Stimulated activated CD4-positive, alpha-beta T cell treated with anti-CD3 and anti-CD28 coated beads, Interleukin-15, amount 100 ng/mL, for 24 hours (primary cell): ENCODE measurements at regions not wholly inside any gene's neighbourhood (a gene's known extent, or its start where the extent isn't known, plus 50 kb on each side); places are given as distances from the start of the nearest gene placed in this dataset.

Experiments
- DNase-seq: peaks from one replicate; pipeline ENCODE4 v3.0.0-alpha.2; 2020

DNA sequence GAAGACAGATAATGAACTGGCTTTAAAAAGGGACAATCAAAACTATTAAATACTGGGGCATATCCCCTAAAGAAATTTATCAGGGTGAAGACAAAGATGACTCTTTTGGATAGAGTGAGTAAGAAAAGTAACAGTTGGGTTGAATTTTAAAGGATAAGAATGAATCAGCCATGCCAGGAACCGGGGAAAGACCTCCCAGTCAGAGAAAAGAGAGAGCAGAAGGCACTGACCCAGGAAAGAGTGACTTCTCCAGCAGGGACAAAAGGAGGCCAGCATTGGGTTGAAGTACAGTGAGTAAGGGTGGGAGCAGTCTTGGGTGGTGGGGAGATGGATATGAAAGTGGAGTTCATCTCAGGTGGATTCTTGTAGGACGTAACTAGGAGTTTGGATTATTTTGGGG is 516.9 kb upstream of the JAG1 start:
- no peak for DNase-seq

DNA sequence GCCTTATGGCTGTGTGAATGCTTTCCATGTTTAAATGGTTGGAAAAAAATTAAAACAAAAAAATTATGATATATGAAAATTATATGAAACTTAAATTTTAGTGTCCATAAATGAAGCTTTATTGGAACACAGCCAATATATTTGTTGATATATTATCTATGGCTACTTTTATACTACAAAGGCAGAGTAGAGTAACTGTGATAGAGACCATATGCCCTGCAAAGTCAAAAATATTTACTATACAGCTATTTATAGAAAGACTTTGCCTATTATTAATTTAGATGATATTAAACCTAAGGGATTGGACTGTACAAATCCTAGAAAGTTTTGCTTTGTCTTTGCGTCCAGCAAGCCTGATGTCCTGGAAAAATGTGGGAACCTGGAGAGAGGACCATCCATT is 518.3 kb upstream of the JAG1 start:
- no peak for DNase-seq

GRCh38 chr20:11193241-11193640 is 519.4 kb upstream of the JAG1 start:
- no peak for DNase-seq

DNA sequence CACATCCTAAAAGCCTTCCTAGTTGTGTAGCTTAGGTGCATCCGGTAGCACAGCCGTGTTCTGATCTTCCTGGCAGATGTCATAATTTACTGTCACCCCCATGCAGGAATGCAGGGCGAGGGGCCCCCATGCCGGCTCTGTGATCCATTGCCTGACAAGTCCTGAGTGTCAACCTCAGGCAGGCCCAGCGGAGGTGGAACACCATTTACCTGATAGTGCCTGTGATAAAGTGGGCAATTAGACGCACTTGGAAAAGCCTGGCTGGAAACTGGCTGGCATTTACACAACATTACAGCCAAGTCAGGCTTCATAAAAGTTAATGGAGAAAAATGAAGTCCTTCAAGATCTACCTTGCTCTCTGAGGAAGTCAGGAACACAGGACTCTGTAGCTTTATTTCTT is 521.4 kb upstream of the JAG1 start:
- no peak for DNase-seq

DNA sequence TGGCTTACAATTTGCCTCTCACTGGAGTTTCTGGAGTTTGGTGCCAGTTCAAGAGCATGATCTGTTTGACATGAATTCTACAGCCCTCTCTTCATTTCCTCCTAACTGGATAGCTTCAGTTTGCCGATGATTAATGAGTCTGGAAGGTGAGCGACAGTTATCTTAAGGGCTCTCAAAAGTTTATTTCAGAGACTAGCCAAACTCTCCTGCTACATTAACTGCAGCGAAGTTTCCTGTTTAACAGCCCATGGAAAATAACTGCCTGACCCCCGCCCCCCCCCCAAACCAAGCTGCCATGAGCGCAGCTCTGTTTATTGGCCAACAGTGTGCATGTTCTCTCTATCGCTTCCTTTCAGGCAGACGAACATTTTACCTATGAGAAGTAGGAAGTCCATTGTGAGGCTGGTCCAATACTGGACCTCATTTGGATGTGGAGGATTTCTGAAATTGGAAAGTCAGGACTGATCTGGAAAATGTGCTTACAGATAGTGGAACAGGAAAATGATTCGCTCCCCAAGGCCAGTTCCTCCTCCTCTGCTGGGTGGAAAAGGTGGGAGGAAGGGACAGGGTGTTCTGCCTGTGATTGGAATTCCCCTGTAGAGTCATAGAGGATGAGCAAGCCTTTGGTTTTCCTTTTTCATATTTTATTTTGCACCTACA is 522.2 kb upstream of the JAG1 start:
- no peak for DNase-seq

DNA sequence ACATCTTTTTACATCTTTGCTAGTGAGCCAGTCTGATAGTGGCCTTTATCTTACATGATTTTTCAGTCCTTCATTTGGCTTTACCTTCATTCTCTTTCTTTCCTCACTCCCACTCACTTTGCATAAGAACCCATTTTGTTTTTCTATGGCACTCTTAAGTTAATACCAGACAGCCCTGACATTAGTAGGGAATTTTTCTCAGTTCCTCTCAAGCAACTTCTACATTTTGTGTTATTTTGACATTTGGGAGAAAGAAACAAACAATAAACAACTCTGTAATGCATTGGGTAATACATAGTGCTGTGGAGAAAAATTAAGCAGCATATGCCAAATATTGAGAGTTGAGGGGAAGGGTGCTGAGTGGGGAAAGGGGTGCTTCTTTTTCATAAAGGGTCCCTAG is 524.1 kb upstream of the JAG1 start:
- no peak for DNase-seq

GRCh38 chr20:11200423-11200822 is 526.6 kb upstream of the JAG1 start:
- no peak for DNase-seq

GRCh38 chr20:11204926-11205768 is 531.3 kb upstream of the JAG1 start:
- DNase-seq, result peak; percentile 25

DNA sequence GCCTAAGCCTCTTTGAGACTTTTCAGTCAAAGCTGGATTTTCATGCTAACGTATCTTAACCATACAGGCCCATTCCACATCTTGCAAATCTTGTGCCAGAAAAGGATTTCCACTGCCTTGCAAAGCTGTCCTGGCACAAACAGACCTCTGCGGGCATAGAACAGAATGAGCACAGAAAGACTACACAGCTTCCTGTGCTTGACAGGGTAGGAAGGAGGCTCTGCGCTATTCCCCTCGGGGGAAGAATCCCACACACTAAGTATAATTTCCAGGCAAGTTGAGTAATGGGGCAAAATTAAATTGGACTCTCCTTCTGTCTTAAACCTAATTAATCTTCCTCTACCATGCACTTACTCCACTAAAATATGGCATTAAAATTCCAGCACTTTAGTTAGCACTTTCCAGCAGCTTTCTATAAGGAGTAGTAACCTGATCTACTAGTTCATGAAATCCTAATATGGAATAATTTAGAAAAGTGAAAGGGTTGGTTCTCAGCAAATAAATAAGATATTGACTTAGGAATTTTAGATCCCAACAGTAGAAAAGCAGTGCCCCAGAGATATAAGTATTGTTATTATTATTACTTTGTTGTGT is 532.1 kb upstream of the JAG1 start:
- DNase-seq, result no peak

GRCh38 chr20:11207749-11208502 is 534.1 kb upstream of the JAG1 start:
- DNase-seq, result no peak

- DNase-seq, result no peak
Observed at GRCh38 chr20:11210611-11211010, 536.8 kb upstream of the JAG1 start.

GRCh38 chr20:11212272-11212671 is 538.5 kb upstream of the JAG1 start:
- DNase-seq, result no peak

DNA sequence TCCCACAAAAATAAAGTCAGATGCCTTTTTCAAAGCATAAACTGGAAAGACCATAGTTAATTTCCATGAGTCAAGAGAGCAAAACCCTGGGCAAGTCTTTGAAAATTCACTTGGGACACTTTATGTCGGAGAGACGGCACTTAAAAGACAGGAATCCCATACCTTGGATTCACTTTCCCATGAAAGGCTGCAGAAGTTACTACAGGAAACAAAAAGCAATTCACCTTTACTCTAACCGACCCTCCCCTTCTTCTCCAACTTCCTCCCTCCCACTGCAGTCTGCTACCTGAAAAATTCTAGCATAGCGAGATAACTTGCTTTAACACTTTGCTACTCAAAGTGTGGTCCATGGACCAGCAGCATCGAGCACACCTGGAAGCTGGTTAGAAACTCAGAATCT is 539.1 kb upstream of the JAG1 start:
- no peak for DNase-seq

DNA sequence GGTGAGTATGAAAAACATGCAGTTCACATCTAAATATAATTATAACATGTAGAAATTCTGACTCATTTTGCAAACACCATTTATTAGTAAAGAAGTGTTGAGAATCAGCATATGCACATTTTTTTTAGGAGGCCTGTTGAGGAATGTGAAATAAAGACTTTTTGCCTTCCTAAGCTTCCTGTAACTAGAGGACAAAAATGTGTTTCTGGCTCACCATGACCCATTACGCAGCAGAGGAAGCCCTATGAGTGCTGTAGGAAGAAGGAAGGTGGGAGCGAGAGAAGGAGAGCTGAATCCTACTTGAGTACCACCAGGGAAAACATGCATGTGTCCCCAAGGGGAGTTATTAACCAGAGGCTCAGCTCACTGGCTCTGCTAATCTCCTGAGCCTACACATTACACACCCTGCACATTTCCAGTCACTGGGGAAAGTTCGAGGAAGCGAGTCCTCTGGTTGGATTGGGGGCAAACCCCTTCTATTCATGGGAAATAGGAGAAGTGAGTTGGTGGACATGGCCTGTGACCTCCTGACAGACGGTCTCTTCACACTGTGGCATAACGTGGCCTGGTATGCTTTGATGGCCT is 540.5 kb upstream of the JAG1 start:
- no peak for DNase-seq

DNA sequence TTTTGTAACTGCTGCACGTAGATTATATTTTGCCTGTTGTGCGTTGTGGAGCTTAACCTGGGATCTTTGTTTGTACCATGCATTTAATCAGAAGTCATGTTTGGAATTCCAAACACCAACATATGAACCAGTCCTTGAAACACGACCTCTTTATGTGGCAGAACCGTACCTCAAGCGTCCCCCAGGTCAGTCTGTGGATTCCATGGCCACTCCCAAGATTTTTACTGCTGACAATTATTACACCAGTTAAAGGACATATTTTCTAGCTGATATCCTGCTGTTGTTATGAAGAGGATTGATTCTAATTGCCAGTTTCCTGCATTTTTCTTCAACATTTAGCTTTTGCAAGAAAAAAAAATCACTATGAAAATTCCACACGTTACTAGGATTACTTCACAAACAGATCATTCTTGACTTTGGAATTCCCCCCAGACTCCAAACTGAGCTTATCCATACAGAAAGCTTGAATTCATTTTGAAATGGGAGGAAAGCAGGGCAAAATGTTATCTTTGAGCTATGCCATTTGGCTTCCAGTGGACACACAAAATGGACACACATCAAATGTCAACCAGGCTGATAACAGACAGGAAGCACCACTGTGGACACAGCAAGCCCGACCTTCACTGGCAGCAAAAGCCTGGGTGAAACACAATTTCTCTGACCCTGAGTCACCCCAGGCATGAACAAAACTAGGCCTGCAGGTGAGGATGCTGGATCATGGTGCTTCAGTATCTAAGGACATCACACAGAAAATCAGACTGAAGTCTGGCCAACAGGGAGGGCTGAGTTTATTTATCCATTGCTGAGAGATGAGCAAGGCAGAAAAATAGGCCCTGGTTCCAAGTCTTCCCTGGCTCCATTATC is 542.9 kb upstream of the JAG1 start:
- no peak for DNase-seq

- no peak for DNase-seq
Observed at GRCh38 chr20:11217326-11218172, 543.8 kb upstream of the JAG1 start.

DNA sequence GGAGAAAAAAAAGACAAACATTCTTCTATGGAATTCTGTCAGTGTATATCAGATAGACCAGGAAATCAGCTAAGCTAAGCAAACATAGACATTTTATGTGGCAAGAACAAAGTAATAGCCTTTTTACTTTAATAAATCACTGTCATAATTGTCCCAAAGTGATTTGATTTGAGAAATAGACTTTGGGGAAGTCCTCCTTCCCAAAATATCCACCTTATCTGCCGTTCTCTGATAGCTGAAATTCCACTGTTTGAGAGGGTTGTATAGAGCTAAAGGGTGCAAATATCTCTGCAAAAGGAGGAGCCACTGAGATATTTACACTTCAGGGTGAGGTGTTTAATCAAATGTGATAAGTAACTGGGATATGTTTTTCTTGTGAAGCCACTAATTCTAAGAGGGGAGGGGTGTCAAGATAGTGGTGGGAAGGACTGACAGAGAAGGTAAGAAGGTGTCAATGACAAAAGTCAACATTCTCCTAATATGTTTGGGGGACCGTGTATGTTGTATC is 544.4 kb upstream of the JAG1 start:
- no peak for DNase-seq

DNA sequence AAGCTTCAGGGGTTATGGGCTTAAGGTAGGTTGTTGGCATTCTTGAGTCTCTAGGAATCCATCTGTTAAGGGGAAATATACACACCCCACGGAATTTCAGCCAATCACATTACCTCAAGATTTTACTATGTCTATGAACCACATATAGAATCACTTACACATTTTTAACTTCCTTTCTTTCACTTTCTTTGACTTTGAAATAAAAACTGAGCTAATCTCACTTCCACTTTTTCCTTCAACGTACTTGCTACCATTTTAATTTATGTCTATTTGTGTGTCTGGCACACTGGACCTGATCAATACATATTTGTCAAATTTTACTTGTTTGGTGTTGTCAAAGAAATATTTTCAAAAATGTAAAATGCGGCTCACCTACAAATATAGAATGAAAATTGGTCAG is 545.4 kb upstream of the JAG1 start:
- DNase-seq, result no peak

- DNase-seq, result no peak
Observed at GRCh38 chr20:11221046-11221445, 547.2 kb upstream of the JAG1 start.

DNA sequence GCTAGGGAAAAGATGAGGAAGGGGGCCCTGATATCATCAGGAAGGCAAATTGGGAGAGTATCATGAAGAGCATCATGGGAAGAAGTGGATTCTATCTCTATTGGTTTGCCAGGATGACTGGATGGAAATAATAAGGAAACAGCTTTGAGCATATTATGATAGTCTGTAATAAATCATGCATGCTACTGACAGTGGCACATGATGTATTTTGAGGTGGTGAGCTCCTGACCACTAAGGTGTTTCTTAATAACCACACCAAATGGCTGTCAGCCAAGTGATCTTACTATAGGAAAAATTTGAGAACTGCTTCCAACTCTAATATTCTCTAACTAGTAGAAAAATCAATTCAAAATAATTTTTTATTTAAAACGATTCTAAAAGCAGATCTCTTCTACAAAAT is 548.4 kb upstream of the JAG1 start:
- DNase-seq, result no peak

DNA sequence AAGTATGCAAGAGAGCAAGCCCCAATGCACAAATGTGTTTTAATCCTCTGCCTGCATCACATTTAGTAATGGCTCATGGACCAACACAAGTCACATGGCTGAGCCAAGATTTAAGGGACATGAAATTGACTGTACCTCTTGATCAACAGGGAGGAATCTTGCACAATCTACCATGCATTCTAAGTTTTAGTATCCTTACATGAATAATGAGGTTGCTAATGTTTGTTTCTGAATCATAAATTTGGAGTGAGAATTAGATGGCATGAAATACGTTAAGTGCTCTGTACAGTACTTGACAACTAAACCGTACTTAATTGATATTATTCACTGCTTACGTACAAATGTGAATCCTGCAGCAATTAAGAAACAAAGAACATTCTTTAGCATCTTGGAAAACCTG is 553.8 kb upstream of the JAG1 start:
- DNase-seq, result no peak
